ENCODE measurements at regions not wholly inside any gene's neighbourhood (a gene's known extent, or its start where the extent isn't known, plus 50 kb on each side); places are given as distances from the start of the nearest gene placed in this dataset.

DNA sequence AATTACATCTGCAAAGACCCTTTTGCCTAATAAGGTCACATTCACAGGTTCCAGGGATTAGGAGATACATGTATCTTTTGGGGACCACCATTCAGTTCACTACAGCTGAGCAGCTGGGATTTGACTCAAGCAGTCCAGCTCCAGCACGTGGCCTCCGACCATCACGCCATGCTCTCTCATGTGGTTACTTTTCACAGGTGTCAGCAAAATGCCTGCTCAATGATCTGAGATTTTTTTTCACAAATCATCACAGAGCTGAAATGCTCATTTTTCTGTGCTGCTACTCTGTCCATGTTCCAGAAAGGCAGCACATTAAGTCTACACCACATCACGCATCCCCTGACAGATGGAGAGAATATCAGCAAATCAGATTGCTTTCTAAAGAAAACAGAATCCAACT lies 98.5 kb upstream of the RMDN2 start:
- H3K4me1 Mint-ChIP-seq (ENCODE audit: low read depth): peaks cover 26% of the 10 kb centered on the region
- H3K36me3 Mint-ChIP-seq (ENCODE audit: low read depth): no peaks in the 10 kb centered on the region
- no peak overlapping the region for H3K27ac Mint-ChIP-seq
- no peaks in the 10 kb centered on the region for H3K9me3 Mint-ChIP-seq
- no peak for DNase-seq
- H3K4me3 Mint-ChIP-seq: no peak overlapping the region
- no peaks in the 10 kb centered on the region for H3K27me3 Mint-ChIP-seq

DNA sequence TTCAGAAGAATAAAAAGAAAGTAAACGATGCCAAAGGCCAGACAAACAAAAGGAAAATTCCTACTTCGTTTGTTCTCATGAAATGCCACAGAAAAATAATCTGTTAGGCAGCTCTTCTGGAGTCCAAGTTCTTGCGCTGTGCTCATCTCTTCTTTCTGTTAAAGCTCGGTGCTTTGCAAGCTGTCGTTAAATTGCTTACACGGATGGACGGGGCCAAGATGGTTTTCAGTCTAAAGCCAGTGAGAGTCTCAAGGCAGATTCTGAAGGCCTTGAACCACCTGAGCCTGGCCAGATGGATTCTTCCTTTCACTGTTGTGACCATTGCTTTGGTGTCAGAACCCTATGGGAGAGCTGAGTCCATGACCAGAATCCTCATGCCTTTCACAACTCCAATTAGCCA lies 97.6 kb upstream of the RMDN2 start:
- peaks cover 22% of the 10 kb centered on the region for H3K4me1 Mint-ChIP-seq (ENCODE audit: low read depth)
- H3K9me3 Mint-ChIP-seq: no peaks in the 10 kb centered on the region
- DNase-seq: no peak
- H3K4me3 Mint-ChIP-seq: no peak overlapping the region
- H3K27me3 Mint-ChIP-seq: no peaks in the 10 kb centered on the region
- H3K27ac Mint-ChIP-seq: no peak overlapping the region
- no peaks in the 10 kb centered on the region for H3K36me3 Mint-ChIP-seq (ENCODE audit: low read depth)

DNA sequence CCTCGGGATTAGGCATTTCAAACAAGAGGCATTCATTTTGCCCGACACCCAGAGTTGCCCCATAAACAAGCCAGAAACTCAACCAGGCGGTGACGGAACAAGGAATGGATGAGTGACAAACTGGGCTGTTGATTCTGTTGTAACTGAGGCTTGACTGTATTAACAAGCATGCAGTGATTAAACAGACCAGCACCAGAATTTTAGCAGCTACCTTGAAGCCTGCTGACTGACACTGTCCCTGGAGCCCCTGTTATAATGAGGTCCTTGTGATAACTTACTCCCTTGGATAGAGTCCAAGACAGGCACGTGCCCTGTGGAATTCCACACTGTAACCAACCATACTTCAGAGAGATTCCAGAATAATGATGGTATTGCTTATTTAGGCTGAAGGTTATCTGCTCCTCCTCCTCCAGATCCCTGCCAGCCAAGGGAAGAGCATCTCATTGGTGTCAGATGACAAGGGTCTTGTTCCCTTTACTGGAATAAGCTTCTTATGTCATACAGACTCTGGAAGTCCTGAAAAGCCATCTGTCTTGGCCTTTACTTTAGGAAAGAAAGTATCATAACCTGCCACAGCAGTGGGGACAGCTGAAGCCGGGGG lies 97.1 kb upstream of the RMDN2 start:
- Mint-ChIP-seq H3K27me3 (no peaks in the 10 kb centered on the region), H3K4me1 (ENCODE audit: low read depth) (peaks cover 23% of the 10 kb centered on the region), H3K9me3 (no peaks in the 10 kb centered on the region), H3K27ac (no peak overlapping the region), H3K4me3 (no peak overlapping the region), H3K36me3 (ENCODE audit: low read depth) (no peaks in the 10 kb centered on the region)
- DNase-seq: no peak

DNA sequence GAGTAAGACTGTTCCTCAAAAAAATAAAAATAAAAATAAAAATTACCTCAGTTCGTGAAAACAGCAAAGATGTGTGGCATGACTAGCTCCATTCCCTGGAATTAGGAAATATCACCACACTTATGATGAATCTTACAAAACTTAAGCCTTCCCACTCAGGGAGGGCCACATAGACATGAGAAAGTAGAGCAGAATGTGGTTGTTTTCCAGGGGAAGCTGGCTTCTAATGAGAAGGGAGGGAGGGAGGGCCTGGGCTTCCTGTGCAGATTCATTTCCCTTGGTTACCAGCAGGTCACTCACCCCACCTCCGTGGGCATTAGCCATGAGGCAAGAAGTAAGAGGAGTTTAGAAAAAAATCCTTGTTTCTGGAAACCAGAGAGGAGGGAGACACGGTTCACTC lies 95.9 kb upstream of the RMDN2 start:
- Mint-ChIP-seq H3K27me3 (no peaks in the 10 kb centered on the region), H3K4me1 (ENCODE audit: low read depth) (peaks cover 29% of the 10 kb centered on the region), H3K27ac (peak overlapping the region; percentile 15), H3K4me3 (no peak overlapping the region), H3K9me3 (no peaks in the 10 kb centered on the region), H3K36me3 (ENCODE audit: low read depth) (no peaks in the 10 kb centered on the region)
- no peak for DNase-seq

DNA sequence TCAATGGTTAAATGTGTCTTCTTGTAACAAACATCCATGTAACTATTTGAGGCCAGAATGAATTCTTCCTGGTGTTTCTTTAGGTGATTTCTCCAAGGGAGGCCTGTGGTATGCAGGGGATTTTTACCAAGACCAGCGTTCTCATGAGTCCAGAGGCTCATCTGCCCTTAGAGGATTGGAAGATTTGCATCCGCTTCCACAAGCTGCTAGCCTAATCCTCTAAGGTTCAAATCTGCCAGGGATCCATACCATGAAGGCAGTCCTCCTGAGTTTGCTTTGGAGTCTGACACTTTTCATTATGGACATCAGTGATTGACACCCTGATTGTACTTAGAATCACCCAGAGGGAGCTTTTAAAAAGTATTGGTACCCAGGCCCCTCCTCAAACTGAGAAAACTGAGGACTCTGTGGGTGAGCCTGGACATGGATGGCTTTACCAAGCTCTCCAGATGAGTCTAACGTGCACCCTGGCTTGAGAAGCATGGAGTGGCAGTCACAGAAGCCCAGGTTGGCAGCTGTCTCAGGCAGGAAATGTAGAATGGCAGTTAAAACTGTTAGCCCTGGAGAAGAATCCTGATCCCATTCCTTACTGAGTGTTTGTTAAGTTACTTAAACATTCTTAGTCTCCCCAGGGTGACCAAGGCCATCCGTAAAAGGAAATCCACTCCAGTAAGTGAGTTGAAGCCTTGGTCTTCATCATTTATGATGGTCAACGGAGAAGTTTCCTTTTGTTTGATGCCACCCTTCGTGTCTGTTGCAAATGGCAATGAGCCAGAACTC lies 95.3 kb upstream of the RMDN2 start:
- Mint-ChIP-seq H3K9me3 (no peaks in the 10 kb centered on the region), H3K36me3 (ENCODE audit: low read depth) (no peaks in the 10 kb centered on the region), H3K27ac (peak overlapping the region; percentile 15), H3K4me1 (ENCODE audit: low read depth) (peaks cover 35% of the 10 kb centered on the region), H3K4me3 (no peak overlapping the region), H3K27me3 (no peaks in the 10 kb centered on the region)
- DNase-seq: no peak

DNA sequence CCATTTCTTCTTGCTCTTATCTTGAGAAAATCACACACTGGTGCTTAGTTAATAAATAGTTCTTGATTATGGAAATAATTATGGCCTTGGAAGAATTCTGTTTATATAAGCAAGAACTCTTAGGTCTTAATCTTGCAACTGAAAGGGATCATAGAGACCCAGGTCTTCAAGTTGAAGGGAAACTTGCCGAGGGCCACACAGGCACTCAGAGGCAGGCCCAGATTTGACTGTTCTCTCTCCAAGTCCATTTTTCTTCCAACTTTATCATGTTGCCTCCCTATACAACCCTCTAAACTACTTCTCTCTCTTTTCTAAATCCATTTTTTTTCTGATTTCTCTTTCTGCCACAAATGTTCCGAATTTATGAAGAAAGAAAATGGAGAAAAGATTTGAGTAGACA lies 94.5 kb upstream of the RMDN2 start:
- peaks cover 39% of the 10 kb centered on the region for H3K4me1 Mint-ChIP-seq (ENCODE audit: low read depth)

DNA sequence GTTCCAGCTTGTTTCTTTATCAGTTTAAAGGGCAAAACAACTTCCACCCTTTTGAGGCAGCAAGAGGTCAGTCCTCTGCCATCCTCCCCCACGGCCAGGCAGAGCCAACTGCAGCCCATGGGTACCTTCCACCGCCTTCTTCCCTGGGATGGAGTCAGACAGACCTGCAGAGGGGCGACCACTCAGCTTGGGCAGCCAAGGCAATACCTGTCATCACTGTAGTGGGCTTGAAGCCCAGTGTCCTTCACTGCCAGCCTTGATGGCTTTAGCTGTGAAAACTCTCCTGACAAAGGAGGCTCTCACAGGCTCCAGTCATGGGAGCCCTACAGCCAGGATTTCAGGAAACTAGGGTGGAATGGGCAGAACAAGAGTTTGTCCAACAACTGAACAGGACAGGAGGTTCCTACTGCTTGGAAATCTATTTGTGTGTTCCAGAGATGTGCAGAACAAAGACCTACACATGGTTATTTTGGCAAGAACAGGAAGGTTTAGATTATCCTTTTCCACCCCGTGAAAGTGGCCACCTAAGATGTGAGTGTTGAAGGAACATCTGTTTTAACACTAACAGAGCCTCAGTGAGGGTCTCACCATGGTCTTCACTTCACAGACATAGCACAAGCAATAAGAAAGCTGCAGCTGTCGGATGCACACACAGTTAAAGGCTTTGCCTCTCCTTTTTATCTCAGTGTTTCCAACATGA lies 93.9 kb upstream of the RMDN2 start:
- H3K36me3 Mint-ChIP-seq (ENCODE audit: low read depth): no peaks in the 10 kb centered on the region
- H3K27me3 Mint-ChIP-seq: no peaks in the 10 kb centered on the region
- H3K4me1 Mint-ChIP-seq (ENCODE audit: low read depth): peaks cover 39% of the 10 kb centered on the region
- no peaks in the 10 kb centered on the region for H3K9me3 Mint-ChIP-seq
- no peak for DNase-seq
- H3K4me3 Mint-ChIP-seq: no peak overlapping the region
- no peak overlapping the region for H3K27ac Mint-ChIP-seq

More for the DNA sequence above, 94.5 kb upstream of the RMDN2 start:
- H3K4me3 Mint-ChIP-seq: no peak overlapping the region
- H3K27ac Mint-ChIP-seq: no peak overlapping the region
- no peaks in the 10 kb centered on the region for H3K9me3 Mint-ChIP-seq
- no peaks in the 10 kb centered on the region for H3K27me3 Mint-ChIP-seq
- no peaks in the 10 kb centered on the region for H3K36me3 Mint-ChIP-seq (ENCODE audit: low read depth)
- DNase-seq: no peak

DNA sequence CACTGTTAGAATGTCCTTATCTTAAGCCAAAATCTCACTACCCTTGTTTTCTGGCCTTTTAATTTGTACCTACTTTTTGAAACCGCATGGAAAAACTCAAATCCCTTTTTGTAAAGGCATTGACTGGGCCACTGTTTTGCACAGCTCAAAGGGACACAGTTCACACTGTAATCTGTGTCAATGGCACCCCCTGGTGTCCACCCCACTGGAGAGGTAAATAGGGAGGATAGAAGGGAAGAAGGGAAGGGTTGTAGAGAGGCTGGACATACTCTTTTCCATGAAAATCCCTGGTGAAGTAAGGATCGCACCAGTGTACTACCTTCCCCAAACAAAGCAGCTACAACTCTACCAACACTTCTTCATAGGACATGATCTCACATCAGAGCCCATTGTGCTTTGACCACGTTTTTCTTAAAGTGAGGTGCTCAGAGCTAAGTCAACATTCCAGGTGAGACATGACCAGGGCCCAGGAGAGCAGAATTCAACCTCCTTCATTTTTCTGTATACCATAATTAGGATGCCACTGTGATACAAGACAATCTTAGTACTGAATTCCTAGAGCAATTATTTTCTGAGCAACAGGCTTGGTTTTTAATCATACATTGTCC lies 92.4 kb upstream of the RMDN2 start:
- no peak overlapping the region for H3K4me3 Mint-ChIP-seq
- peak; percentile 84 for DNase-seq
- no peaks in the 10 kb centered on the region for H3K27me3 Mint-ChIP-seq
- peaks cover 50% of the 10 kb centered on the region for H3K4me1 Mint-ChIP-seq (ENCODE audit: low read depth)
- no peaks in the 10 kb centered on the region for H3K9me3 Mint-ChIP-seq
- peak overlapping the region; percentile 93 for H3K27ac Mint-ChIP-seq
- no peaks in the 10 kb centered on the region for H3K36me3 Mint-ChIP-seq (ENCODE audit: low read depth)

DNA sequence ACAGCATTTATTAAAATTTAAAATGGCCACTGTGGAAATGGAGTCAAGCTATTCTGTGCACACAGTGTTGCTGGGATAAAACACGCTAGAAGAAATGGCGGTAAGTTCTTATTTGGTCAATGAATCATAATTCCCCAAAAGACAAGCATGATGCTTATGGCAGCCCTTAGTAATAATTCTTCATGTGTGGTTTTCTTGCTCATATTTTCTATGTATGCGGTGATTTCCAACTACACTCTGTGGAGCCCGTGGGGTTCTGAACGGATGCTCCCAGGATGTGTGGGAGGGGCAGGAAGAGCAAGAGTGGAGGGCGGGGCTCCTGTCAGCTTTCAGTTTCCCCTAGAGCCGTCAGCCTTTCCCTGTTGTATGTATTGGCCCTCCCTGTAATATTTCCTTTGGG lies 91.7 kb upstream of the RMDN2 start:
- H3K4me3 Mint-ChIP-seq: peak overlapping the region; percentile 27
- no peaks in the 10 kb centered on the region for H3K27me3 Mint-ChIP-seq
- H3K36me3 Mint-ChIP-seq (ENCODE audit: low read depth): no peaks in the 10 kb centered on the region
- H3K4me1 Mint-ChIP-seq (ENCODE audit: low read depth): peaks cover 53% of the 10 kb centered on the region
- DNase-seq: peak; percentile 72
- H3K9me3 Mint-ChIP-seq: no peaks in the 10 kb centered on the region
- H3K27ac Mint-ChIP-seq: peak overlapping the region; percentile 93

DNA sequence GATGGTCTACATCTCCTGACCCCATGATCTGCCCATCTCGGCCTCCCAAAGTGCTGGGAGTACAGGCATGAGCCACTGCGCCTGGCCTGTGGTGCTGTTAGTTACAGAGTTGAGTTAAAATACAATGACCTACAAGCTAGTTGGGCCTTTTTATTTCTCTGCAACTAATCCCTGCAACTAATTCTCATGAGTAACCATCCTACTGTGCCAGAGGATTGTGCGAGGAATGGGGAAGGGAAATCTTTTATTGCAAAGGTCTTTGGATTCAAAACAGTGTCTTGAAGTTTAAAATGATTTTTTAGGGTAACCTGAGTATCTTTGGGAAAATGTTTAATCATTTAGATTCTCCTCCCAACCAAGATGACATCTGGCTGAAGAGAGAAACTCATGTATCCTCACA lies 88.8 kb upstream of the RMDN2 start:
- H3K36me3 Mint-ChIP-seq (ENCODE audit: low read depth): no peaks in the 10 kb centered on the region
- H3K4me3 Mint-ChIP-seq: no peak overlapping the region
- H3K4me1 Mint-ChIP-seq (ENCODE audit: low read depth): peaks cover 44% of the 10 kb centered on the region
- H3K27me3 Mint-ChIP-seq: no peaks in the 10 kb centered on the region
- no peak for DNase-seq
- H3K27ac Mint-ChIP-seq: no peak overlapping the region
- H3K9me3 Mint-ChIP-seq: no peaks in the 10 kb centered on the region

DNA sequence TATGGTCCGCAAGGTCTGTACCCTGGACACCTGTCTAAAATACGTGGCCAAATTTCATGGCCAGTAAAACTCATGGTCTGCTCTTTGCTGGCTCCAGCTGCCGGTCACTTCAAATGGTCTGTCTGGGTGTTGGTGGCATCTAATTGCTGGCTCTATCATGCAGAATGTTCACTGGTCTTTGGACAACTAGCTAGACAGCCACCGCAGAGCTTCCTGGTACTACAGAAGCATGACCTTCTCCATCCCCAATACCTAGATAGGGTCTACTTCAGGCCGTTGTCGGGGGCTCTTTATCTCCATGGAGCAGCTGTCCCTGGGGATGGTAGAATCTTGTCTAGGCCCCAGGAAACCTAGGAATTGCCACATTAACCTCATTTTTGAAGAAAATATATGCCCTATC lies 88.4 kb upstream of the RMDN2 start:
- no peaks in the 10 kb centered on the region for H3K27me3 Mint-ChIP-seq
- no peaks in the 10 kb centered on the region for H3K9me3 Mint-ChIP-seq
- DNase-seq: no peak
- no peak overlapping the region for H3K27ac Mint-ChIP-seq
- no peak overlapping the region for H3K4me3 Mint-ChIP-seq
- H3K36me3 Mint-ChIP-seq (ENCODE audit: low read depth): no peaks in the 10 kb centered on the region
- peaks cover 44% of the 10 kb centered on the region for H3K4me1 Mint-ChIP-seq (ENCODE audit: low read depth)

DNA sequence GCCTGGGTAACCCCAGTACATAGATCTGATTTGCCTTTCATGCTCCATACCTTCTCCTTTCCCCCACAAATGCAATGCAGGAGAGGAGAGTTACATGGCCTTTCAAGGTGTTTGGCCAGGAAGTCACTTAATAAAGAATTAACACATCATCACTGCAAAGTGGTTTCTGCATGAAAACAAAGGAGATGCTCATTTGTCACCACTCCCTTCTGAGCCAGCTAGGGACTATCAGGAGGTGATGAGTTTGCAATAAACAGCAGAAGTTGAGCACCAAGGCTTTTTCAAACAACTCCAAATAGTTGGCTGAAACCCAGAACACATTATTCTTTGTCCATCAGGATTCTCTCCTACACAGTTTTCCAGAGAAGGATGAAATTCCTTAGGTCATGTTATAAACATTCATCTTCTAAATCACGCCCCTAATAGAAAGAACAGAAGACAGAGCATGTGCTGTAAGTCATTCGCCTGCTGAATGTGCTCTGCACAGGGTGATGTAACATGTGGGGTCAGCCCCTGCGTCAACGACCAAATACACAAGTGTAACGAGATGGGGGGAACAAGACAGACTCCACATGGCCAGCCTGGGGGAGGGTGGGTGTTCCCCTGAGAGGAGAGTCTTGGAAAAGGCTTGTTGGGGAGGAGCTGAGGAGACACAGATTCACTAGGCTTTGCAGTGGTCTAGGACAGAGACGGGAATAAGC lies 87.3 kb upstream of the RMDN2 start:
- peaks cover 36% of the 10 kb centered on the region for H3K4me1 Mint-ChIP-seq (ENCODE audit: low read depth)
- no peaks in the 10 kb centered on the region for H3K9me3 Mint-ChIP-seq
- no peaks in the 10 kb centered on the region for H3K36me3 Mint-ChIP-seq (ENCODE audit: low read depth)
- no peak overlapping the region for H3K27ac Mint-ChIP-seq
- no peaks in the 10 kb centered on the region for H3K27me3 Mint-ChIP-seq
- DNase-seq: no peak
- no peak overlapping the region for H3K4me3 Mint-ChIP-seq

DNA sequence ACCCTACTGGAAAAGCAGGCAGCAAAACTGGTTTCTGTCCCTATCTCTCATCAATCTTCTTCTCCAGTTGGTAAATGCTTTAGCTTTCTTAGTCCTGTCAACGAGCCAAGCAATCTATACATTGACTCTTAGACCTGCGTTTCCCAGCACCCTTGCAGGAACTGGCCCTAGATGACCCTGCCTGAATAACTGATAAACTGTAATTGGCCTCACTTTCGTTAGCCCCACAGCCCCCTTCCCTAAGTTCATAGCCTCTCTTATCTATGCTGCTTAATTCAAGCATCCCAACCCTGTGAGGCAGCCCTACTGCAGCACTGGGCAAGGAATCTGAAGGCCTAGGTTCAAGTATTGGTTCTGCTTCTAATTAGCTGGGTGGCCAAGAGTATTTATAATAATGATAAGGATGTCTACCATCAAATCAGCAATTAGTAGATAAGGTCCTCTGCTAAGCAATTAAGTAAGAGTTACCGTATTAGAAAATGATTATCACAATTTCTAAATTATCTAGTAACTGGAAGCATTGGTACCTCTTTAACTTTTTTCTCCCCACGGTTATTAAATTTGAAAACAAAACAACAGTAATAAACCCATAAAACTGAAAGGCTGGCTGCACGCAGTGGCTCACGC lies 86.4 kb upstream of the RMDN2 start:
- H3K9me3 Mint-ChIP-seq: no peaks in the 10 kb centered on the region
- no peak overlapping the region for H3K4me3 Mint-ChIP-seq
- H3K27ac Mint-ChIP-seq: no peak overlapping the region
- H3K27me3 Mint-ChIP-seq: no peaks in the 10 kb centered on the region
- H3K4me1 Mint-ChIP-seq (ENCODE audit: low read depth): peaks cover 28% of the 10 kb centered on the region
- DNase-seq: no peak
- H3K36me3 Mint-ChIP-seq (ENCODE audit: low read depth): no peaks in the 10 kb centered on the region

DNA sequence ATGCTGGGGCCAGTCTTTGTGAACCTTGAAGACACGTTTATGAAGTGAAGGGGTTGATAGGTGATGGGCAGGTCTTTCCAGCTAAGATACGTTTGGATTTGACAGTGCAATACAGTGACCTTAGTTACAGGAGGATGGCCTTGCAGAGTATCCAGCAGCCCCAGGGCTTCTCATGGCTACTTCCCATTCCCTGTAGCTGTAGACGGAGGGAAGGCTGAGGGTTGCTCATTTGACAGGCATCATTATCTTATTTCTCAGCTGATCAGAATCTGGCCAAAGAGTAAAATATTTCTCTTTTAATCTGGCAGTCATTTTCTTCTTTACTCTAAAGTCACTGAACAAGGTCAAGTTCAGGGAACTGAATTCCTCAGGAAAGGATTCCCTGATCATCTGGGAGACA lies 85.1 kb upstream of the RMDN2 start:
- Mint-ChIP-seq H3K9me3 (no peaks in the 10 kb centered on the region), H3K4me3 (no peak overlapping the region), H3K27ac (no peak overlapping the region), H3K4me1 (ENCODE audit: low read depth) (peaks cover 17% of the 10 kb centered on the region), H3K27me3 (no peaks in the 10 kb centered on the region), H3K36me3 (ENCODE audit: low read depth) (no peaks in the 10 kb centered on the region)
- DNase-seq: no peak

Measured in activated T-cell treated with anti-CD3 and anti-CD28 coated beads, Interleukin-2, amount 50 U/mL, for 24 hours (primary cell).